SK-N-MC (cell line): ENCODE measurements at regions not wholly inside any gene's neighbourhood (a gene's known extent, or its start where the extent isn't known, plus 50 kb on each side); places are given as distances from the start of the nearest gene placed in this dataset.

Experiments used
- EZH2 ChIP-seq: fragments of 200-600 bp; sonication (generic); IDR thresholded peaks from one replicate; pipeline ENCODE4 v1.6.1; 2017; ENCODE audit warnings: antibody characterized with exemption
- FOXP2 ChIP-seq: optimal IDR thresholded peaks from 2 replicates; pipeline ENCODE3; 2011; ENCODE audit warnings: mild to moderate bottlenecking, moderate library complexity; ENCODE audit not compliant: insufficient read depth; ENCODE audit errors: extremely low read length, control extremely low read depth
- POLR2AphosphoS5 ChIP-seq: IDR thresholded peaks from 2 replicates; pipeline ENCODE4 v1.6.1; 2012; ENCODE audit warnings: mild to moderate bottlenecking, low read depth, low read length, borderline replicate concordance

GRCh38 chr3:20668411-20668810 is 482.4 kb upstream of the SGO1 start:
- TF ChIP-seq EZH2: no peak
- TF ChIP-seq POLR2AphosphoS5: no peak
- TF ChIP-seq FOXP2: no peak
